GM19238 (cell line): ENCODE measurements at regions not wholly inside any gene's neighbourhood (a gene's known extent, or its start where the extent isn't known, plus 50 kb on each side); places are given as distances from the start of the nearest gene placed in this dataset.

Source experiments
- DNase-seq: peaks from one replicate; pipeline ENCODE4 v3.0.0; 2011; ENCODE audit warnings: low spot score; ENCODE audit not compliant: insufficient read length

- DNase-seq: no peak
Measured at GRCh38 chr10:44326474-44327030, 58.3 kb downstream of the CXCL12 start.

GRCh38 chr10:44325596-44326307 is 59.1 kb downstream of the CXCL12 start:
- no peak for DNase-seq

GRCh38 chr10:44325157-44325556 is 59.7 kb downstream of the CXCL12 start:
- no peak for DNase-seq

DNA sequence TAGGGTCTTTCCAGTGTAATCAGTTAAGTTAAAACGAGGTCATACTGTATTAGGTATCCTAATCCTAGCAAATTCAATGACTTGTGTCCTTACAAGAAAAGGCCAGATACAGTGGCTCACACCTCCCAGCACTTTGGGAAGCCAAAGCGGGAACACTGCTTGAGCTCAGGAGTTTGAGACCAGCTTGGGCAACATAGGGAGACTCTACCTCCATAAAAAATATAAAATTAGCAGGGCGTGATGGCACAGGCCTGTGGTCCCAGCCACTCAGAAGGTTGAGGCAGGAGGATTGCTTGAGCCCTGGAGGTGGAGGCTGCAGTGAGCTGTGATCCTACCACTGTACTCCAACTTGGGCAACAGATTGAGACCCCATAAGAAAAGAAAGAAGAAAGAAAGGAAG is 61.1 kb downstream of the CXCL12 start:
- DNase-seq: no peak

DNA sequence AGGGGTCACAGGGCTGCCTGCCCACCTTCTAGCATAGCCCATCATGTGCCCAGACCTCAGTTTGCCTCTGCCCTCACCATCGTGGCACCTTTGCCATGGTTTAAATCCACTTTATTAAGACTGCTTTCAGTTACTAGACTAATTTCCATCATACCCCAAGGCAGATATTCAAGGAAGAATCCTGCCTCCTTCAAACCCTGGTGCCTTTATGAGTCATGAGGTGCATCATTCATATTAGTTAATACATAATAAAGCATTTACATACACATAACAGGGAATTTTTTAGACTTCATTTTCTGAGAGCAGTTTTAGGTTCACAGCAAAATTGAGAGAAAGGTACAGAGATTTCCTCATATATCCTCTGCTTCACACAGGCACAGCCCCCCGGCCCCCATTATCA is 62.8 kb downstream of the CXCL12 start:
- no peak for DNase-seq

DNA sequence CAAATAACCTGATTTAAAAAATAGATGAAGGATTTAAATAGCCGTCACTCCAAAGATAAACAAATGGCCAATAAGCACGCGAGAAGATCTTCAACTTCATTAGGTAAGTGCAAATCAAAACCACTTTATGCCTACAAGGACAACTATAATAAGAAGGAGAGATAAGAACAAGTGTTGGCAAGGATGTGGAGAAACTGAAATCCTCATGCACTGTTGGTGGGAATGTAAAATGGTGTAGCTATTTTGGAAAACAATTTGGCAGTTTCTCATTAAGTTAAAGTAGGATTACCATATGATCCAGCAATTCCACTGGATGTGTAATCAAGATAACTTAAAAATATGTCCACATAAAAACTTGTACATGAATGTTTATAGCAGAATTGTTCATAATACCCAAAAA is 64.1 kb downstream of the CXCL12 start:
- DNase-seq: no peak

GRCh38 chr10:44317856-44318255 is 67.0 kb downstream of the CXCL12 start:
- DNase-seq: no peak

GRCh38 chr10:44316922-44317215 is 68.0 kb downstream of the CXCL12 start:
- no peak for DNase-seq

- no peak for DNase-seq
Measured at GRCh38 chr10:44316187-44316921, 68.5 kb downstream of the CXCL12 start.

DNA sequence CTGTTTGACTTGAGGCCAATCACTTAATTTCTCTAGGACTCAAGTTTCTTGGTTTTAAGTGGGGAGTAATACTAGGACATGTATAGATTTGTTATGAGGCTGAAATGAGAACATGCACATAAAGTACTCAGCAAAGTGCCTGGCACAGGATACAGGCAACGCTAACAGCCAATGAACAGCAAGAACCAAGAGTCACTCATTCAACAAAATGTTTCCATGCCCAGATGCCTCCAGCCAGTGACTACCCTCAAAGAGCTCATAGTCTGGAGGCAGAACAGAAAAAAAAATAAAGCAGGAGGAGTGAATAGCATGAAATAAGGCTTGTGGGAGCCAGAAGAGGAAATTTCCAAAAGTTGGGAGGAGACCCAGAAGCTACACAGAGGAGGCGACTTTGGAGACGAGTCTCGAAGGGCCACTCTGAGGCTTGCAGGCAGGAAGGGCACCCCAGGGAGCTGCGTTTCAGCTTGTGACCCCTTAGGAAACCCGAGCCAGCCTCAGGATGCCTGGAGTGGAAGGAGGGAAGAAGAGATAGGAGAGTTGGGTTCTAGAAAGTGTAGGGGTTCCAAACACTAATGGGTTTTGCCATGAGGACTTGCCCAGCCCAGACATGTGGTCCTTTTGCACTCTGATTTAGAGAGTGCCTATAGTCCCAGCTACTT is 70.0 kb downstream of the CXCL12 start:
- no peak for DNase-seq

DNA sequence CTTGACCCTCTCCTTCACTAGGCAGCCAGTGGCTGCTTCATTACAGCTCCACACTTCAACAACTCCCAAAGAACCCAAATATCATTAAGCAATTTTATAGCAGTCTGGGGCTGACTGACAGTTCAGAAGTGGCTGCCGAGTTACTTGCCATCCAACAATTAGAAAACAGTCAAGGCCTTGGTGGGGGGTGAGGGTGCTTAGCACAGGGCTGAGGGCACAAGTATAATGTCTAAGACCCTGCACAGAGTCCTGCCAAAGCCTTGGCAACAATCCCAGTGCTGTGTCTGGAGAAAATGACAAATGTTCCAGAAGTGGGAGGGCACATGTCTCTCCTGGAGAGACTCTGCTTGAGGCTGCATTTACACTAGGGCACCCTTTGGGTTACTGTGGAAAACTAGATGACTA is 71.1 kb downstream of the CXCL12 start:
- DNase-seq: no peak

GRCh38 chr10:44312401-44312800 is 72.5 kb downstream of the CXCL12 start:
- DNase-seq: no peak

GRCh38 chr10:44311563-44312051 is 73.3 kb downstream of the CXCL12 start:
- no peak for DNase-seq

DNA sequence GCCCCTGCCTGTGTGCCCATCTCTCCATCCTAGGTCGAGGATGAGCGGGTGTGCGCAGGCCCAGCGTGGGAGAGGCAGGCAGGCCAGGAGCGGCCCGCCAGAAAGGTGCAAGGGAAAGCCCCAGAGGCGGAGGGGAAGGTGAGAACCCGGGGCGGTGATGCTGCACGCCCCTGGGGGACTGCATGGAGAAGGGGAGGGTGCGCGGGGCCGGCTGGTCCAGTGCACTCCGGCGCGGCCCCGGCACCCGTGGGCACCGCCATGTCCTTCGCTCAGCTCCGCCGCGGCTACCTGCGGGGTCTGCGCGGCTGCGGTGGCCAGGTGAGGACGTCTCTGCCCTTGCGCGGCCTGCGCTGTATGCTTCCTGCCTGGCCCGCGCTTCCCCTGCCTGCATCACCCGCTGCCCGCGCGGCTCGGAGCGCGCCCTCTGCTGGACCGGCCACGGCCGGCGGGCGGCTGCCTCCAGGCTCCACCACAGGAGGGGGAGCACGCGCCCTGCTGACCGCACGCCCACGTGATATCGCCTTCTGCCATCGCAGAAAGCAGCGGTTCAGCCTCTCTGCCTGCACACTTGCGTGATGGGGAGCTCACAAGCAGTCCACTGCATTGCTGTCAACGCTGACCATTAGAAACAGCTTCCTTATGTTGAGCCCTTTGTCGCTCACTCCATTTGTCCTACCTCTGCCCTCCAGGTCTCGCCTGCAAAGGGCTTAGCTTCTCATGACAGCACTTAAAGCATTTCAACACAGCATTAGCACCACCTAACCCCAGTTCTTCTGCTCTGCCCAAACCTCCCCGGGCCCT is 73.9 kb downstream of the CXCL12 start:
- DNase-seq: peak; percentile 38

DNA sequence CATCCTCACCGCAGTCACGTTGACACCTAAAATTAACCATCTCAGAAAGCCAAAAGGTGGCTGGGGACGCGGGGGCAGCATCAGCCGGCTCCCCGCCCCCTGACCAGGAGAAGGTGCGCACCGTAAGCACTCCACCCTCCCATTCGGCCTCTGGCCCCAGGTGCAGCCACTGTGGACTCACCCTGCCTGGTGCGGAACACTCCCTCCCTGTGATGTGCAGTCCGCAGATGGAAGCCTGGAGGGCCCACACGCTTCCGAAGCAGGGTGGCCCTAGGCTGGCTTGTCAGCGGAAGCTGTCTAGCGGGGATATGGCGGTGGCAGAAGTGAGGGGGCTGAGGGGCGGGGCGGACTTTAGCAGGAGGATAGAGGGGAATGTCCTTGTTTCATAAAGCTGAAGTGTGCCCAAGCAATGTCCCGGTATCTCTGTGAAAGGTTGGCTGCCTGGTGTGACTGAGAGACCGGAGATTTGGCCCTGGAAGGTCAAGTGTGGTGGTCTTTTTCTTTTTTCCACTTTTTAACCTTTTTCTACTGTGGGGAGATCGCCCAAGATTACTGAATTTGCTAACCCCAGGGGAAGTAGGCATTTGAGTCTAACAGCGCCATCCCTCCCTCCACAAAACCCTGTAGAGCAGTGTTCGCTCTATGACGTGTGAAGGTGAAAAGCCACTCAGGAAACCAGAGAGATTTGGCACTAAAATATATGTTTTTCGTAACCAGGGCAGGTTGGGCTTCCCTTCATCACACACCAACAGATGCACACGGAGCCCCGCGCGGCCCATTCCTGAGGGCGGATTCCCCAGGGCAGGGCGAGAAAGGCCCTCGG is 74.7 kb downstream of the CXCL12 start:
- no peak for DNase-seq

GRCh38 chr10:44309361-44309760 is 75.5 kb downstream of the CXCL12 start:
- no peak for DNase-seq

DNA sequence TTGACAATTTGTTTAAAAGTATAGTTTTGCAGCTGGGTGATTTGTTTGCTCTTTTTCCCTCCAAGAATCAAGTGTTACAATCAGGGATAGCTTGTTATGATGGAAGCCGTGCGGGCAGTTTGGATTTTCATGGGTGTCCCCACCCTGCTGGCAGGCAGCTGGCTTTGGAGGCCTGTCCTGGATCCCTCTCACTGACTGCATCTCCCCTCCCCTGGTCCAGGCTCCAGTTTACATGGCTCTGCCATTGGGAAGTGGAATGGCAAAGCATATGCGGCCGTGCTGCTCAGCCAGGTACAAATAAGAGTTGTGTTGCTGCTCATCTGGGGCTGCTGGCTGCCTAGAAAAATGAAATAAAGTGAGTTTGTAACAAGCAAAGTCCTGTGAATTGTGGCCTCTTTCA is 76.0 kb downstream of the CXCL12 start:
- no peak for DNase-seq

DNA sequence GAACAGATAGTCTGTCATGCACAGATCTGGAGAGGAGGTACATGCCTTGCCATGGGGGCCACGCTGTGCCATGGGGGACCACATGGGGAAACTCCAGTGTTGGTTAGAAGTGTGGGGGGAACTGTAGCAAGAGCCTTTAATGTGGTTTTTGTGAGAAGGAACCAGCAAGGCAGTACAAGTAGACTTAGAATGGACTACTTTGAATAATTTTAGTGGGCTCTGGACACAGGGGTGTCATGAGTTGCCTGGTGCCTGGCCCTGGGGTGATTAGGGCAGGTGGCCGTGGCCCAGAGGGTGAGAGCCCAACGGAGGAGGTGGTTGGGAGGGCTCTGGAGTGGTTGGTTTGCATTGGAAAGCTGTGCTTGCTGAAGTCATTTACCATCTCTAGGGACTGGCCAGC is 77.2 kb downstream of the CXCL12 start:
- DNase-seq: no peak

DNA sequence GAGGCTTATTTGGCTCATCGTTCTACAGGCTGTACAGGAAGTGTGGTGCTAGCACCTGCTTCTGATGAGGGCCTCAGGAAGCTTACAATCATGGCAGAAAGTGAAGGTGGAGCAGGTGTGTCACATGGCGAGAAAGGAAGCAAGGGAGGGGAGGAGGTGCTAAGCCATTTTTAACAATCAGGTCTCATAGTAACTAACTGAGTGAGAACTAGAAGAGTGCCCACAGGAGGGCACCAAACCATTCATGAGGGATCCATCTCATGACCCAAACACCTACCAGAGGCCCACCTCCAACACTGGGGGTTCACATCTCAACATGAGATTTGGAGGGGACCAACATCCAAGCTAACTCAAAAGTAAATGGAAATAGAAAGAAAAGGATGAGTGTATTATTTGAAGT is 78.1 kb downstream of the CXCL12 start:
- no peak for DNase-seq

- no peak for DNase-seq
Measured at GRCh38 chr10:44306147-44306710, 78.7 kb downstream of the CXCL12 start.
